A549 (cell line): ENCODE measurements at regions not wholly inside any gene's neighbourhood (a gene's known extent, or its start where the extent isn't known, plus 50 kb on each side); places are given as distances from the start of the nearest gene placed in this dataset.

Experiments used
- ATAC-seq, 2 experiments: fragments of 200-7000 bp in 1 of 2; fragments of >200 bp in 1 of 2; cut with Nextera tagmentation in 1 of 2; cut with Tn5 transposase in 1 of 2; 3 replicates each; pipeline versions ENCODE4 v1.8.0 to v1.9.1; 2018 to 2020; ENCODE audit warnings: mild to moderate bottlenecking in 1 of 2, moderate library complexity in 1 of 2
- CTCF ChIA-PET: fragments of 300-600 bp; sonication (Branson Sonifier 250); formaldehyde crosslinking; extraction: SDS; loops from one replicate; lab custom pipeline; 2021; ENCODE audit warnings: antibody characterized with exemption, inconsistent platforms; lab: Yijun Ruan, JAX
- POLR2A ChIA-PET: fragments of 350-600 bp; formaldehyde crosslinking; extraction: SDS; loops from one replicate; lab custom pipeline; 2021; ENCODE audit warnings: antibody characterized with exemption, inconsistent platforms; lab: Yijun Ruan, JAX
- DNase-seq, 2 experiments: peaks; one replicate each; pipeline versions ENCODE4 v3.0.0 to v3.0.0-alpha.2; 2011 to 2016; ENCODE audit warnings: low read depth in 1 of 2, low spot score in 1 of 2
- FAIRE-seq: peaks from 2 replicates; lab custom pipeline; 2011; peaks lifted over from hg19 to GRCh38; lab: Jason Lieb, UNC
- H3K27ac ChIP-seq, 2 experiments: fragments of >200 bp; sonication (Bioruptor Twin); formaldehyde crosslinking; 3 replicates each; pipeline ENCODE4 v1.5.1; 2016 to 2017
- H3K4me1 ChIP-seq: fragments of >200 bp; sonication (Bioruptor Twin); formaldehyde crosslinking; 3 replicates; pipeline ENCODE4 v1.6.1; 2016
- H3K4me2 ChIP-seq: fragments of >200 bp; sonication (Bioruptor Twin); formaldehyde crosslinking; 3 replicates; pipeline ENCODE4 v1.6.1; 2016
- H3K4me3 ChIP-seq: fragments of >200 bp; sonication (Bioruptor Twin); formaldehyde crosslinking; 3 replicates; pipeline ENCODE4 v1.5.1; 2016
- H3K9me3 ChIP-seq: fragments of >200 bp; sonication (Bioruptor Twin); formaldehyde crosslinking; 3 replicates; pipeline ENCODE4 v1.6.1; 2016
- BHLHE40 ChIP-seq: IDR thresholded peaks from 2 replicates; pipeline ENCODE4 v1.6.1; 2012; ENCODE audit warnings: low read depth, low read length, inconsistent platforms
- CBX2 ChIP-seq: fragments of 200-600 bp; sonication (generic); IDR thresholded peaks from 2 replicates; pipeline ENCODE4 v1.6.1; 2016; ENCODE audit warnings: low read depth, mild to moderate bottlenecking, borderline replicate concordance
- CHD2 ChIP-seq: fragments of 150-350 bp; IDR thresholded peaks from 2 replicates; pipeline ENCODE4 v1.6.1; 2014; ENCODE audit warnings: low read length; ENCODE audit not compliant: partially characterized antibody
- CHD4 ChIP-seq: fragments of 200-600 bp; sonication (generic); IDR thresholded peaks from 2 replicates; pipeline ENCODE4 v1.6.1; 2016; ENCODE audit warnings: antibody characterized with exemption, mild to moderate bottlenecking, borderline replicate concordance
- EHF ChIP-seq: fragments of 250-450 bp; sonication (Bioruptor Pico); IDR thresholded peaks from 2 replicates; pipeline ENCODE4 v1.5.0; 2020; ENCODE audit warnings: mild to moderate bottlenecking
- EHMT2 ChIP-seq: fragments of 200-600 bp; sonication (generic); IDR thresholded peaks from 2 replicates; pipeline ENCODE4 v1.6.1; 2016; ENCODE audit warnings: antibody characterized with exemption, low read depth, mild to moderate bottlenecking, moderate library complexity
- FOSB ChIP-seq: fragments of 250-450 bp; sonication (Bioruptor Pico); IDR thresholded peaks from 2 replicates; pipeline ENCODE4 v1.5.0; 2020; ENCODE audit warnings: mild to moderate bottlenecking, moderate library complexity
- FOXS1 ChIP-seq: fragments of 250-450 bp; sonication (Bioruptor Pico); IDR thresholded peaks from 2 replicates; pipeline ENCODE4 v1.5.0; 2020; ENCODE audit warnings: mild to moderate bottlenecking, moderate library complexity
- HDAC2 ChIP-seq: fragments of 200-600 bp; sonication (generic); IDR thresholded peaks from 2 replicates; pipeline ENCODE4 v1.6.1; 2016
- HEYL ChIP-seq: fragments of 250-450 bp; sonication (Bioruptor Pico); IDR thresholded peaks from 2 replicates; pipeline ENCODE4 v1.8.0; 2021; ENCODE audit warnings: mild to moderate bottlenecking, moderate library complexity
- HOXA7 ChIP-seq: fragments of 250-450 bp; sonication (Bioruptor Pico); IDR thresholded peaks from 2 replicates; pipeline ENCODE4 v1.5.0; 2020; ENCODE audit warnings: mild to moderate bottlenecking, moderate library complexity
- MYC ChIP-seq: IDR thresholded peaks from 2 replicates; pipeline ENCODE4 v1.6.1; 2012; ENCODE audit warnings: mild to moderate bottlenecking, inconsistent platforms, low read length, improper control_type of control experiment, borderline replicate concordance
- NPAS2 ChIP-seq: fragments of 250-450 bp; sonication (Bioruptor Pico); IDR thresholded peaks from 2 replicates; pipeline ENCODE4 v1.8.0; 2022; ENCODE audit warnings: mild to moderate bottlenecking, moderate library complexity, borderline replicate concordance
- POLR2A ChIP-seq: IDR thresholded peaks from 2 replicates; pipeline ENCODE4 v1.6.1; 2012; ENCODE audit warnings: mild to moderate bottlenecking, low read length
- RCOR1 ChIP-seq: fragments of 150-350 bp; IDR thresholded peaks from 2 replicates; pipeline ENCODE4 v1.6.1; 2014; ENCODE audit warnings: antibody characterized with exemption, low read length, low read depth
- SMC3 ChIP-seq: fragments of >200 bp; sonication (Bioruptor Twin); formaldehyde crosslinking; IDR thresholded peaks from 3 replicates; pipeline ENCODE4 v1.6.1; 2018; ENCODE audit warnings: inconsistent platforms
- SREBF2 ChIP-seq: fragments of 450-650 bp; IDR thresholded peaks from 2 replicates; pipeline ENCODE4 v1.6.1; 2014; ENCODE audit warnings: mild to moderate bottlenecking, moderate library complexity
- ZC3H11A ChIP-seq: fragments of 450-650 bp; IDR thresholded peaks from 2 replicates; pipeline ENCODE4 v1.6.1; 2014; ENCODE audit warnings: antibody characterized with exemption, mild to moderate bottlenecking
- ZFP36 ChIP-seq: fragments of 450-650 bp; IDR thresholded peaks from 2 replicates; pipeline ENCODE4 v1.6.1; 2014; ENCODE audit warnings: borderline replicate concordance; ENCODE audit not compliant: partially characterized antibody
- ZNF302 ChIP-seq: fragments of 250-450 bp; sonication (Bioruptor Pico); IDR thresholded peaks from 2 replicates; pipeline ENCODE4 v1.9.0; 2021; ENCODE audit warnings: inconsistent platforms, mild to moderate bottlenecking, moderate library complexity
- ZSCAN20 ChIP-seq: fragments of 250-450 bp; sonication (Bioruptor Pico); IDR thresholded peaks from 2 replicates; pipeline ENCODE4 v1.8.0; 2022; ENCODE audit warnings: mild to moderate bottlenecking, moderate library complexity
- WGBS: methylation state at CpG from one replicate; pipeline ENCODE4 v1.1.6; 2017; ENCODE audit errors: missing lambda C conversion rate; 5-methylcytosine and 5-hydroxymethylcytosine counted together
- TF ChIP-seq, protein P1 (sequence below): fragments of >200 bp; sonication (Bioruptor Twin); formaldehyde crosslinking; IDR thresholded peaks from 3 replicates; pipeline ENCODE4 v1.6.1; 2016
- TF ChIP-seq, protein P2 (sequence below): fragments of >200 bp; sonication (Bioruptor Twin); formaldehyde crosslinking; IDR thresholded peaks from 3 replicates; pipeline ENCODE4 v1.5.1; 2016
- TF ChIP-seq, protein P3 (sequence below): IDR thresholded peaks from 2 replicates; pipeline ENCODE4 v1.6.1; 2012
- TF ChIP-seq, protein P4 (sequence below): fragments of 250-450 bp; sonication (Bioruptor Pico); IDR thresholded peaks from 2 replicates; pipeline ENCODE4 v1.5.0; 2021; ENCODE audit warnings: mild to moderate bottlenecking, moderate library complexity, borderline replicate concordance

DNA sequence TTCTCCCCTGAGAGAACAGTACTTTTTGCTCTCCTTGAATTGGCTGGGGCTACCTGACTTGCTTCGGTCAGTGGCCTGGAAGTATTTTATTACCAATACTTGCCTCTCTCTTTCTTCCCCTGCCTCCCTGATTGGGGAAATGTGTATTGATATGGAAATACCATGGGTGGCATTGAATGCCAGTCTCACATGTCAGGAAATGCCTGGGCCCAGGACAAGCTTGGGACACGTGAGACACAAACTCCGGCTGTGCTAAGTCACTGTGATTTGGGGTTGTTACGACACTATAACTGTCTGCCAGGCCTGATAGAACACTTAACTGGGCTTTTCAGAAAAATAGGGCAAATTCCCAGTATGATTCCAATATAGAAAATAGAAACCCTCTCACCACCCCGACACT, 238.3 kb downstream of the GADD45G start (continued):
- TF ChIP-seq, protein P1, sequence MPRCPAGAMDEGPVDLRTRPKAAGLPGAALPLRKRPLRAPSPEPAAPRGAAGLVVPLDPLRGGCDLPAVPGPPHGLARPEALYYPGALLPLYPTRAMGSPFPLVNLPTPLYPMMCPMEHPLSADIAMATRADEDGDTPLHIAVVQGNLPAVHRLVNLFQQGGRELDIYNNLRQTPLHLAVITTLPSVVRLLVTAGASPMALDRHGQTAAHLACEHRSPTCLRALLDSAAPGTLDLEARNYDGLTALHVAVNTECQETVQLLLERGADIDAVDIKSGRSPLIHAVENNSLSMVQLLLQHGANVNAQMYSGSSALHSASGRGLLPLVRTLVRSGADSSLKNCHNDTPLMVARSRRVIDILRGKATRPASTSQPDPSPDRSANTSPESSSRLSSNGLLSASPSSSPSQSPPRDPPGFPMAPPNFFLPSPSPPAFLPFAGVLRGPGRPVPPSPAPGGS = no peak
- no peak for TF ChIP-seq ZNF302 (CRISPR knock-in tag)

DNA sequence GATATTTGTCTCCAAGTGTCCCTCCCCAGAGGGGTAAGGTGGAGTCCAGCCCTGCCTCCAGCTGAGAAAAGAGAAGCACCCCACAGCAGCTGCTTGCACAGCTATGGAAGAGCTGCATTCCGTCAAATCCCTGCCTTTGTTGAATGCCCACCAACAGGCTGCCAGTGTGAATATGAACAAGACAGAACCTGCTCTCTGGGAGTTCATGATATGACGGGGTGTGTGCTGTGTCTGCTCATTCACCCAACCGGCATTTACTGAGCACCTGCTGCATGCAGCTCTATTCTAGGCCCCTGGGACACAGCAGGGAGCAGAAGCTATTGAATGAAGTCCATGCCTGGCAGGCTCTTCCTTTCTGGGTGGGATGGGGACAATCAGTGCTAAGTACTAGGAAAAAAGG, 238.8 kb downstream of the GADD45G start:
- 65% methylated on average over 3 of the region's 3 CpGs for WGBS
- POLR2A ChIA-PET = no interaction called here
- H3K4me1 ChIP-seq = no peaks in the 10 kb centered on the region
- no peak overlapping the region for H3K27ac ChIP-seq
- FAIRE-seq = no peak
- H3K9me3 ChIP-seq = no peaks in the 10 kb centered on the region
- CTCF ChIA-PET = interaction anchor here (1.1 kb wide), 1 partner anchor 63 kb away, joined by 3 read pairs; no protein-coding TSS in a partner anchor
- no peak for DNase-seq
- no peak overlapping the region for H3K4me2 ChIP-seq
- no peak for ATAC-seq
- TF ChIP-seq HOXA7 = no peak
- TF ChIP-seq RCOR1 = no peak
- no peak for TF ChIP-seq FOSB (CRISPR knock-in tag)
- no peak for TF ChIP-seq HDAC2
- TF ChIP-seq POLR2A = no peak
- TF ChIP-seq ZFP36 = no peak
- TF ChIP-seq SREBF2 = no peak
- TF ChIP-seq FOXS1 = no peak
- no peak for TF ChIP-seq NPAS2
- no peak overlapping the region for H3K4me3 ChIP-seq

DNA sequence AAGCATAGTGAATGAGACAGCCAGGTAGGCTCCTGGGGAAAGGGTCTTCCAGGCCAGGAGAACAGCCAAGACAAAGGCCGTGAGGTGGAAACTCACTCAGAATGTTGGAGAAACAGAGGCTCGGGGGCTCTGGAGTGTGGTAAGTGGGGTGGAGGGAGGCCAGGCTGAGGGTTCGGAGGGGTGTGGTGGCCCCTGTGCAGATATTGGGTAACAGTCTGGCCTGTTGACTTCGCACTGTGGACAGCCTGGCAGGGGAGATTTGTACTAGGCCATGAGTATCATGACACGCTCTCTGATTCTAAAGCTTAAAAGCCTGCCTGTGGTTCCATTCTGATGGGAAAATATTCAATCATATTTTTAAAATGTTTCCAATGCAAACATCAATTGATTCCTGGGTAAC, 239.3 kb downstream of the GADD45G start:
- 65% methylated on average over 5 of the region's 5 CpGs for WGBS
- H3K4me1 ChIP-seq = no peaks in the 10 kb centered on the region
- no peak overlapping the region for H3K27ac ChIP-seq
- H3K4me3 ChIP-seq = no peak overlapping the region
- POLR2A ChIA-PET = no interaction called here
- CTCF ChIA-PET = no interaction called here
- H3K9me3 ChIP-seq = no peaks in the 10 kb centered on the region
- no peak for DNase-seq
- no peak for TF ChIP-seq SMC3
- TF ChIP-seq, protein P1 = no peak
- no peak for TF ChIP-seq RCOR1
- TF ChIP-seq CHD2 = no peak
- no peak for TF ChIP-seq HOXA7
- TF ChIP-seq ZFP36 = no peak
- TF ChIP-seq, protein P2, sequence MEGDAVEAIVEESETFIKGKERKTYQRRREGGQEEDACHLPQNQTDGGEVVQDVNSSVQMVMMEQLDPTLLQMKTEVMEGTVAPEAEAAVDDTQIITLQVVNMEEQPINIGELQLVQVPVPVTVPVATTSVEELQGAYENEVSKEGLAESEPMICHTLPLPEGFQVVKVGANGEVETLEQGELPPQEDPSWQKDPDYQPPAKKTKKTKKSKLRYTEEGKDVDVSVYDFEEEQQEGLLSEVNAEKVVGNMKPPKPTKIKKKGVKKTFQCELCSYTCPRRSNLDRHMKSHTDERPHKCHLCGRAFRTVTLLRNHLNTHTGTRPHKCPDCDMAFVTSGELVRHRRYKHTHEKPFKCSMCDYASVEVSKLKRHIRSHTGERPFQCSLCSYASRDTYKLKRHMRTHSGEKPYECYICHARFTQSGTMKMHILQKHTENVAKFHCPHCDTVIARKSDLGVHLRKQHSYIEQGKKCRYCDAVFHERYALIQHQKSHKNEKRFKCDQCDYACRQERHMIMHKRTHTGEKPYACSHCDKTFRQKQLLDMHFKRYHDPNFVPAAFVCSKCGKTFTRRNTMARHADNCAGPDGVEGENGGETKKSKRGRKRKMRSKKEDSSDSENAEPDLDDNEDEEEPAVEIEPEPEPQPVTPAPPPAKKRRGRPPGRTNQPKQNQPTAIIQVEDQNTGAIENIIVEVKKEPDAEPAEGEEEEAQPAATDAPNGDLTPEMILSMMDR = no peak
- no peak for TF ChIP-seq EHMT2
- TF ChIP-seq, protein P3, sequence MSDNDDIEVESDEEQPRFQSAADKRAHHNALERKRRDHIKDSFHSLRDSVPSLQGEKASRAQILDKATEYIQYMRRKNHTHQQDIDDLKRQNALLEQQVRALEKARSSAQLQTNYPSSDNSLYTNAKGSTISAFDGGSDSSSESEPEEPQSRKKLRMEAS = no peak
- TF ChIP-seq, protein P4, sequence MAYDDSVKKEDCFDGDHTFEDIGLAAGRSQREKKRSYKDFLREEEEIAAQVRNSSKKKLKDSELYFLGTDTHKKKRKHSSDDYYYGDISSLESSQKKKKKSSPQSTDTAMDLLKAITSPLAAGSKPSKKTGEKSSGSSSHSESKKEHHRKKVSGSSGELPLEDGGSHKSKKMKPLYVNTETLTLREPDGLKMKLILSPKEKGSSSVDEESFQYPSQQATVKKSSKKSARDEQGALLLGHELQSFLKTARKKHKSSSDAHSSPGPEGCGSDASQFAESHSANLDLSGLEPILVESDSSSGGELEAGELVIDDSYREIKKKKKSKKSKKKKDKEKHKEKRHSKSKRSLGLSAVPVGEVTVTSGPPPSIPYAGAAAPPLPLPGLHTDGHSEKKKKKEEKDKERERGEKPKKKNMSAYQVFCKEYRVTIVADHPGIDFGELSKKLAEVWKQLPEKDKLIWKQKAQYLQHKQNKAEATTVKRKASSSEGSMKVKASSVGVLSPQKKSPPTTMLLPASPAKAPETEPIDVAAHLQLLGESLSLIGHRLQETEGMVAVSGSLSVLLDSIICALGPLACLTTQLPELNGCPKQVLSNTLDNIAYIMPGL (CRISPR knock-in tag) = no peak
- TF ChIP-seq CBX2 = no peak
- no peak for TF ChIP-seq BHLHE40
- TF ChIP-seq CHD4 = no peak
- no peak for TF ChIP-seq POLR2A
- no peak for TF ChIP-seq ZSCAN20 (CRISPR knock-in tag)
- TF ChIP-seq ZC3H11A = no peak
- TF ChIP-seq HEYL (CRISPR knock-in tag) = no peak
- TF ChIP-seq ZNF302 (CRISPR knock-in tag) = no peak
- no peak for TF ChIP-seq EHF (CRISPR knock-in tag)
- TF ChIP-seq MYC = no peak
- ATAC-seq = no peak
- no peak for FAIRE-seq
- H3K4me2 ChIP-seq = no peak overlapping the region
